Esophagus squamous epithelium (tissue), 4 donors: ENCODE measurements at regions not wholly inside any gene's neighbourhood (a gene's known extent, or its start where the extent isn't known, plus 50 kb on each side); places are given as distances from the start of the nearest gene placed in this dataset.

Source experiments
- CTCF ChIP-seq, 6 experiments: fragments of 450-650 bp in 4 of 6; fragments of 200-600 bp in 2 of 6; sonication (generic) in 2 of 6; IDR thresholded peaks; one replicate each; pipeline ENCODE4 v1.5.1; 2016 to 2019; ENCODE audit warnings: antibody characterized with exemption in 6 of 6, mild to moderate bottlenecking in 4 of 6, moderate library complexity in 4 of 6
- POLR2A ChIP-seq, 4 donors: fragments of 450-650 bp; IDR thresholded peaks; one replicate each; pipeline ENCODE4 v1.6.1; 2017; ENCODE audit warnings: antibody characterized with exemption in 4 of 4, mild to moderate bottlenecking in 4 of 4, moderate library complexity in 3 of 4

GRCh38 chr3:28752290-28752689 is 403.7 kb upstream of the AZI2 start:
- TF ChIP-seq POLR2A (IDR thresholded peaks at IDR 0.05) (no peak), CTCF (IDR thresholded peaks at IDR 0.05) (no peak)
